ENCODE measurements at regions not wholly inside any gene's neighbourhood (a gene's known extent, or its start where the extent isn't known, plus 50 kb on each side); places are given as distances from the start of the nearest gene placed in this dataset.

GRCh38 chr14:58947814-58948445, 240.5 kb upstream of the DAAM1 start:
- Histone ChIP-seq H3K27ac (ENCODE audit: insufficient read depth, low read length, poor library complexity, severe bottlenecking) (no peak overlapping the region), H3K36me3 (ENCODE audit: control insufficient read depth, insufficient read depth, low read length) (no peaks in the 10 kb centered on the region), H3K4me3 (ENCODE audit: insufficient read depth, low read depth, low read length, poor library complexity, severe bottlenecking) (no peak overlapping the region), H3K4me1 (ENCODE audit: control insufficient read depth, insufficient read depth, low read length, poor library complexity, severe bottlenecking) (no peaks in the 10 kb centered on the region), H3K27me3 (replicated peaks; ENCODE audit: control insufficient read depth, insufficient read depth, low read length, poor library complexity, severe bottlenecking) (no peaks in the 10 kb centered on the region), H3K9me3 (ENCODE audit: control insufficient read depth, low read length) (no peaks in the 10 kb centered on the region)
- no peak for DNase-seq

GRCh38 chr14:58950555-58950954, 237.9 kb upstream of the DAAM1 start:
- no peak for DNase-seq
- Histone ChIP-seq H3K4me3 (ENCODE audit: insufficient read depth, low read depth, low read length, poor library complexity, severe bottlenecking) (no peak overlapping the region), H3K27ac (ENCODE audit: insufficient read depth, low read length, poor library complexity, severe bottlenecking) (no peak overlapping the region), H3K27me3 (replicated peaks; ENCODE audit: control insufficient read depth, insufficient read depth, low read length, poor library complexity, severe bottlenecking) (no peaks in the 10 kb centered on the region), H3K4me1 (ENCODE audit: control insufficient read depth, insufficient read depth, low read length, poor library complexity, severe bottlenecking) (no peaks in the 10 kb centered on the region), H3K36me3 (ENCODE audit: control insufficient read depth, insufficient read depth, low read length) (no peaks in the 10 kb centered on the region), H3K9me3 (ENCODE audit: control insufficient read depth, low read length) (no peaks in the 10 kb centered on the region)

GRCh38 chr14:58951143-58951542, 237.3 kb upstream of the DAAM1 start:
- no peak for DNase-seq
- no peak overlapping the region for H3K27ac ChIP-seq (ENCODE audit: insufficient read depth, low read length, poor library complexity, severe bottlenecking)

GRCh38 chr14:58954052-58954451, 234.4 kb upstream of the DAAM1 start:
- no peak overlapping the region for H3K27ac ChIP-seq (ENCODE audit: insufficient read depth, low read length, poor library complexity, severe bottlenecking)
- H3K36me3 ChIP-seq (ENCODE audit: control insufficient read depth, insufficient read depth, low read length): no peaks in the 10 kb centered on the region
- no peak overlapping the region for H3K4me3 ChIP-seq (ENCODE audit: insufficient read depth, low read depth, low read length, poor library complexity, severe bottlenecking)
- H3K4me1 ChIP-seq (ENCODE audit: control insufficient read depth, insufficient read depth, low read length, poor library complexity, severe bottlenecking): no peaks in the 10 kb centered on the region
- H3K9me3 ChIP-seq (ENCODE audit: control insufficient read depth, low read length): no peaks in the 10 kb centered on the region
- no peak for DNase-seq
- no peaks in the 10 kb centered on the region for H3K27me3 ChIP-seq (replicated peaks; ENCODE audit: control insufficient read depth, insufficient read depth, low read length, poor library complexity, severe bottlenecking)

More at GRCh38 chr14:58951143-58951542, 237.3 kb upstream of the DAAM1 start:
- Histone ChIP-seq H3K4me3 (ENCODE audit: insufficient read depth, low read depth, low read length, poor library complexity, severe bottlenecking) (no peak overlapping the region), H3K9me3 (ENCODE audit: control insufficient read depth, low read length) (no peaks in the 10 kb centered on the region), H3K4me1 (ENCODE audit: control insufficient read depth, insufficient read depth, low read length, poor library complexity, severe bottlenecking) (no peaks in the 10 kb centered on the region), H3K36me3 (ENCODE audit: control insufficient read depth, insufficient read depth, low read length) (no peaks in the 10 kb centered on the region), H3K27me3 (replicated peaks; ENCODE audit: control insufficient read depth, insufficient read depth, low read length, poor library complexity, severe bottlenecking) (no peaks in the 10 kb centered on the region)

GRCh38 chr14:58954901-58955861, 233.3 kb upstream of the DAAM1 start:
- DNase-seq: no peak
- H3K4me1 ChIP-seq (ENCODE audit: control insufficient read depth, insufficient read depth, low read length, poor library complexity, severe bottlenecking): no peaks in the 10 kb centered on the region
- H3K27ac ChIP-seq (ENCODE audit: insufficient read depth, low read length, poor library complexity, severe bottlenecking): no peak overlapping the region
- no peak overlapping the region for H3K4me3 ChIP-seq (ENCODE audit: insufficient read depth, low read depth, low read length, poor library complexity, severe bottlenecking)
- no peaks in the 10 kb centered on the region for H3K36me3 ChIP-seq (ENCODE audit: control insufficient read depth, insufficient read depth, low read length)
- H3K27me3 ChIP-seq (replicated peaks; ENCODE audit: control insufficient read depth, insufficient read depth, low read length, poor library complexity, severe bottlenecking): no peaks in the 10 kb centered on the region
- H3K9me3 ChIP-seq (ENCODE audit: control insufficient read depth, low read length): no peaks in the 10 kb centered on the region

GRCh38 chr14:58961045-58961731, 227.3 kb upstream of the DAAM1 start:
- Histone ChIP-seq H3K4me3 (ENCODE audit: insufficient read depth, low read depth, low read length, poor library complexity, severe bottlenecking) (no peak overlapping the region), H3K27me3 (replicated peaks; ENCODE audit: control insufficient read depth, insufficient read depth, low read length, poor library complexity, severe bottlenecking) (no peaks in the 10 kb centered on the region), H3K27ac (ENCODE audit: insufficient read depth, low read length, poor library complexity, severe bottlenecking) (no peak overlapping the region), H3K36me3 (ENCODE audit: control insufficient read depth, insufficient read depth, low read length) (no peaks in the 10 kb centered on the region), H3K4me1 (ENCODE audit: control insufficient read depth, insufficient read depth, low read length, poor library complexity, severe bottlenecking) (no peaks in the 10 kb centered on the region), H3K9me3 (ENCODE audit: control insufficient read depth, low read length) (no peaks in the 10 kb centered on the region)
- no peak for DNase-seq

GRCh38 chr14:58963873-58964597, 224.4 kb upstream of the DAAM1 start:
- H3K4me3 ChIP-seq (ENCODE audit: insufficient read depth, low read depth, low read length, poor library complexity, severe bottlenecking): no peak overlapping the region
- no peaks in the 10 kb centered on the region for H3K27me3 ChIP-seq (replicated peaks; ENCODE audit: control insufficient read depth, insufficient read depth, low read length, poor library complexity, severe bottlenecking)
- no peaks in the 10 kb centered on the region for H3K4me1 ChIP-seq (ENCODE audit: control insufficient read depth, insufficient read depth, low read length, poor library complexity, severe bottlenecking)
- H3K27ac ChIP-seq (ENCODE audit: insufficient read depth, low read length, poor library complexity, severe bottlenecking): no peak overlapping the region
- DNase-seq: no peak
- H3K9me3 ChIP-seq (ENCODE audit: control insufficient read depth, low read length): no peaks in the 10 kb centered on the region
- H3K36me3 ChIP-seq (ENCODE audit: control insufficient read depth, insufficient read depth, low read length): no peaks in the 10 kb centered on the region

GRCh38 chr14:58964598-58964928, 223.9 kb upstream of the DAAM1 start:
- Histone ChIP-seq H3K4me1 (ENCODE audit: control insufficient read depth, insufficient read depth, low read length, poor library complexity, severe bottlenecking) (no peaks in the 10 kb centered on the region), H3K27me3 (replicated peaks; ENCODE audit: control insufficient read depth, insufficient read depth, low read length, poor library complexity, severe bottlenecking) (no peaks in the 10 kb centered on the region), H3K4me3 (ENCODE audit: insufficient read depth, low read depth, low read length, poor library complexity, severe bottlenecking) (no peak overlapping the region), H3K36me3 (ENCODE audit: control insufficient read depth, insufficient read depth, low read length) (no peaks in the 10 kb centered on the region), H3K27ac (ENCODE audit: insufficient read depth, low read length, poor library complexity, severe bottlenecking) (no peak overlapping the region), H3K9me3 (ENCODE audit: control insufficient read depth, low read length) (no peaks in the 10 kb centered on the region)
- no peak for DNase-seq

- Histone ChIP-seq H3K9me3 (ENCODE audit: control insufficient read depth, low read length) (no peaks in the 10 kb centered on the region), H3K4me3 (ENCODE audit: insufficient read depth, low read depth, low read length, poor library complexity, severe bottlenecking) (no peak overlapping the region), H3K27ac (ENCODE audit: insufficient read depth, low read length, poor library complexity, severe bottlenecking) (no peak overlapping the region), H3K4me1 (ENCODE audit: control insufficient read depth, insufficient read depth, low read length, poor library complexity, severe bottlenecking) (no peaks in the 10 kb centered on the region), H3K27me3 (replicated peaks; ENCODE audit: control insufficient read depth, insufficient read depth, low read length, poor library complexity, severe bottlenecking) (no peaks in the 10 kb centered on the region), H3K36me3 (ENCODE audit: control insufficient read depth, insufficient read depth, low read length) (no peaks in the 10 kb centered on the region)
- no peak for DNase-seq
These were observed 222.9 kb upstream of the DAAM1 start for GRCh38 chr14:58965601-58966000.
